ENCODE measurements at regions not wholly inside any gene's neighbourhood (a gene's known extent, or its start where the extent isn't known, plus 50 kb on each side); places are given as distances from the start of the nearest gene placed in this dataset.

DNA sequence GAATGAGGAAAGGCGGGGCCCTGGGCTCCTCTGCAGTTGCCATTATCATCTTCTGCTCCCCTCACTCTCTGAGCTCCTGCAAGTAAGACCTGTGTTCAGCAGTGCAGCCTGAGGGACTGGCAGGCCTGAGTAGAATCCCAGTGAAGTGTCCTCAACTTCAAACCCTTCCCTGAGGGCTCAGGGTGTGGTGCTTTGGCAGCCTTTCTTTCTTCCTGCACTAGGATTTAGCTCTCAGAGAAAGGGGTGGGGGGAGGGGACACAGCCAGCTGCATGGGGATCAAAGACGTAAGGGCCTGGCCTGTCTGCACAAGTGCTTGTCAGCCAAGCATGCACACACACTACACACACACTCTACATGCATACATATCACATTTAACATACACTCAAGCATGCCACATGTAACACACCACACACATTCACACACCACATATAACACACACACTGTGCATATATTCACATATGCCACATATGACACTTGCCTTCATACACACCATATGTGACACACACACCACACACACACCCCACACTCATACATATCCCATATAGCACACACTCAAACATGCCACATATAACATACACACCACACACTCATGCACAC, 223.4 kb upstream of the RPL34 start:
- TF ChIP-seq, protein P1, sequence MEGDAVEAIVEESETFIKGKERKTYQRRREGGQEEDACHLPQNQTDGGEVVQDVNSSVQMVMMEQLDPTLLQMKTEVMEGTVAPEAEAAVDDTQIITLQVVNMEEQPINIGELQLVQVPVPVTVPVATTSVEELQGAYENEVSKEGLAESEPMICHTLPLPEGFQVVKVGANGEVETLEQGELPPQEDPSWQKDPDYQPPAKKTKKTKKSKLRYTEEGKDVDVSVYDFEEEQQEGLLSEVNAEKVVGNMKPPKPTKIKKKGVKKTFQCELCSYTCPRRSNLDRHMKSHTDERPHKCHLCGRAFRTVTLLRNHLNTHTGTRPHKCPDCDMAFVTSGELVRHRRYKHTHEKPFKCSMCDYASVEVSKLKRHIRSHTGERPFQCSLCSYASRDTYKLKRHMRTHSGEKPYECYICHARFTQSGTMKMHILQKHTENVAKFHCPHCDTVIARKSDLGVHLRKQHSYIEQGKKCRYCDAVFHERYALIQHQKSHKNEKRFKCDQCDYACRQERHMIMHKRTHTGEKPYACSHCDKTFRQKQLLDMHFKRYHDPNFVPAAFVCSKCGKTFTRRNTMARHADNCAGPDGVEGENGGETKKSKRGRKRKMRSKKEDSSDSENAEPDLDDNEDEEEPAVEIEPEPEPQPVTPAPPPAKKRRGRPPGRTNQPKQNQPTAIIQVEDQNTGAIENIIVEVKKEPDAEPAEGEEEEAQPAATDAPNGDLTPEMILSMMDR (IDR thresholded peaks at IDR 0.05; ENCODE audit: unreplicated experiment in 3 of 3): no peak
- no peaks in the 10 kb centered on the region for H3K36me3 Mint-ChIP-seq (ENCODE audit: low read depth)
- no peak overlapping the region for H3K27ac Mint-ChIP-seq
- H3K9me3 Mint-ChIP-seq: no peaks in the 10 kb centered on the region
- H3K4me1 Mint-ChIP-seq: no peaks in the 10 kb centered on the region
- no peak overlapping the region for H3K4me3 Mint-ChIP-seq
- no peaks in the 10 kb centered on the region for H3K27me3 Mint-ChIP-seq (ENCODE audit: low read depth)

DNA sequence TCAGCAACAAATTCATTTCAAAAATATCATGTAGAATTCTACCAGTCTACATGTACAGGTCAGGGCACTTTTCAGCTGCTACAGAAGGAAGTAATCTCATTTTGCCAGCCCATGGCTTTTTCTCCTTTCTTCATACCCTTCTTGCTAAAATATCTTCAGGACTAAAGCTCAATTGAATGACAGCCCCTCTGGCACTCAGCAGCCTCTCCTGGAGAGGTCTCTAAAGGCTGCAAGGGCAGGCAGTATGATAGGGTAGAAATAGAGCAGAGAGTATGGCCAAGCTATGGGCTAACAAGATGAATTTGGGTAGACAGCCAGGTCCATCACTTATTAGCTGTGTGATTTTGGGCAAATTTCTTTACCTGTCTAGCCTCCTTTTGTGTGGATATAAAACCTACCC, 224.6 kb upstream of the RPL34 start:
- H3K27me3 Mint-ChIP-seq (ENCODE audit: low read depth): no peaks in the 10 kb centered on the region
- TF ChIP-seq, protein P1 (IDR thresholded peaks at IDR 0.05; ENCODE audit: unreplicated experiment in 3 of 3): no peak
- no peaks in the 10 kb centered on the region for H3K4me1 Mint-ChIP-seq
- H3K27ac Mint-ChIP-seq: no peak overlapping the region
- no peak overlapping the region for H3K4me3 Mint-ChIP-seq
- H3K9me3 Mint-ChIP-seq: no peaks in the 10 kb centered on the region
- no peaks in the 10 kb centered on the region for H3K36me3 Mint-ChIP-seq (ENCODE audit: low read depth)

DNA sequence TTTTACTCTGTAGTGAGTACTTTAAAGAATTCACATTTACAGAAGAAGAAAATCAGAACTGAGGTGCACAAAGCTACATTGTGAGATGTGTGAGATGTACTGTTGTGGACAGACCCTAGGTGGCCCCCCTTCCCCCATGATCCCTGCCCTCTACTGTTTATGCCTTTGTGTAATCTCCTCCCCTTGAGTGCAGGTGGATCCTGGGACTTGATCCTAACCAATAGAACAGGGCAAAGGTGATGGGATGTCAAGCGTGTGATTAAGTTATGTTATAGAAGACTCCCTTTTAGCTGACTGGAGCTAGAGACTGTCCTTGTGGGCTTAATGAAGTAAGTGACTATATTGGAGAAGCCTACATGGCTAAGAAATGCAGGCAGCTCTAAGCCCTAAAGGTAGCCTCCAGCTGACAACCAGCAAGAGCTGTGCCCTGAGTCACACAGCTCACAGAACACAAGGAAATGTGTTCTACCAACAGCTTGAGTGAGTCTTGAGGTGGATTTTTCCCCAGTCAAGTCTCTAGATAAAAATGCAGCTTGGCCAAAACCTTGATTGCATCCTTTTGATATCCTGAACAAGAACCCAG, 225.2 kb upstream of the LEF1 start:
- Mint-ChIP-seq H3K27me3 (ENCODE audit: low read depth) (no peaks in the 10 kb centered on the region), H3K9me3 (no peaks in the 10 kb centered on the region), H3K4me1 (no peaks in the 10 kb centered on the region), H3K4me3 (no peak overlapping the region), H3K27ac (no peak overlapping the region), H3K36me3 (ENCODE audit: low read depth) (no peaks in the 10 kb centered on the region)
- TF ChIP-seq, protein P1 (IDR thresholded peaks at IDR 0.05; ENCODE audit: unreplicated experiment in 3 of 3): no peak

DNA sequence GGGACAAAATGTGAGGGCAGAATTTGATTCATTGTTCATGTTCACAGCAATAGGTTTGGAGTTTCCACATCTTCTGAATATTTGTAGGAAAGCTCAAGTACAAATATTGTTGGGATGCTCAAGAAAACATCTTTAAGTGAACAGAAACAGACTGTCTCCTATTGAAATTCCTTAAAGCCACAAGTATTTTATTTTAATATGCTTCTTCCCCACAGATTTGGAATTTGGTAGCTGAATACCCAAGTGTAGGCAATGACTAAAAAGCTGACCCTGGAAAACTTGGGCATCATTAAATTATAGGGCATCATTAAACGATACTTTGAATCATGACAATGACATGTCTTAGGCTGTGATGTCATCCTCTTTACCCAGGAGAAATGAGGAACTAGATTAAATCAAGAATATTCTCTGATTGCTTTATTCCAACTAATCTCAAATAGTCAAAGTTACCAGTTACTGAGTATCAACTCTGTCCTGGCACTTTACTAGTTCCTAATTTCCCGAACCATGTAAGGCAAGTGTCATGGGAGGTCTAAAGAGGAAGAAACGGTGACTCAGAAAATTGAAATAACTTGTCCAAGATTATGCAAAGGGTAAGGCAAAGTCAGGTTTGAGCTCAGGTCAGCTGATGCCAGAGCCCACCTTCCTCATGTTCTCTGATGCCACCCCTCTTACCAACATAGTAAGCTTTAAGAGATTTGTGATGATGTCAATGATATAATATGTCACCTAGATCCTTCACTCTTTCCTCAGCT, 223.1 kb upstream of the LEF1 start:
- Mint-ChIP-seq H3K9me3 (no peaks in the 10 kb centered on the region), H3K4me3 (no peak overlapping the region), H3K27me3 (ENCODE audit: low read depth) (no peaks in the 10 kb centered on the region), H3K27ac (no peak overlapping the region), H3K36me3 (ENCODE audit: low read depth) (no peaks in the 10 kb centered on the region), H3K4me1 (no peaks in the 10 kb centered on the region)
- TF ChIP-seq, protein P1 (IDR thresholded peaks at IDR 0.05; ENCODE audit: unreplicated experiment in 3 of 3): no peak

DNA sequence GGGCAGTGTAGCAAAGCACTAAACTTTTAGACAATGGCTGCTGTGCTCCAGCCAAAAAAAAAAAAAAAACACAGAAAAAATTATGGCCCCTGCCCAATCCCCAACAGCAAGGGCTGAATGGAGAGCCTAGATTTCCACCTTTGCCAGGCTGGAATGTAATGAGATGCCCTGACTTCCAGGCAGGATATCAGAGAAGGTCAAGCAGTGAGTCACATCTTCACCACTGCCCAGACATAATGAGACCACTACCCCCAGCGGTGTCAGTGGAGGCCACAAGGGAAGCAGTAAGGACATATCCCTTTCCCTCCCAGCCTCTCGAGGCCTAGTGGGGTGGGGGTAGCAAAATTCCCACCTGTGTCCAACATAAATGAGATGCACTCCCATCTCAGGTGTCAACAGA, 216.3 kb upstream of the LEF1 start:
- no peak overlapping the region for H3K27ac Mint-ChIP-seq
- H3K4me3 Mint-ChIP-seq: no peak overlapping the region
- no peaks in the 10 kb centered on the region for H3K9me3 Mint-ChIP-seq
- no peaks in the 10 kb centered on the region for H3K27me3 Mint-ChIP-seq (ENCODE audit: low read depth)
- no peaks in the 10 kb centered on the region for H3K4me1 Mint-ChIP-seq
- no peaks in the 10 kb centered on the region for H3K36me3 Mint-ChIP-seq (ENCODE audit: low read depth)
- TF ChIP-seq, protein P1 (IDR thresholded peaks at IDR 0.05; ENCODE audit: unreplicated experiment in 3 of 3): no peak

Measured in nephron (organoid).